Raji (cell line): ENCODE measurements at regions not wholly inside any gene's neighbourhood (a gene's known extent, or its start where the extent isn't known, plus 50 kb on each side); places are given as distances from the start of the nearest gene placed in this dataset.

Source experiments
- POLR2A ChIP-seq: IDR thresholded peaks from 2 replicates; pipeline ENCODE4 v1.6.1; 2011; ENCODE audit warnings: low read depth, low read length, control low read depth; ENCODE audit not compliant: insufficient read depth

GRCh38 chr3:40999682-41000081, 199.6 kb upstream of the CTNNB1 start:
- no peak for TF ChIP-seq POLR2A

GRCh38 chr3:41000471-41000870, 198.8 kb upstream of the CTNNB1 start:
- TF ChIP-seq POLR2A = no peak

- no peak for TF ChIP-seq POLR2A
These were observed 197.7 kb upstream of the CTNNB1 start for GRCh38 chr3:41001556-41001955.

- TF ChIP-seq POLR2A = no peak
These were observed 197.2 kb upstream of the CTNNB1 start for GRCh38 chr3:41002104-41002503.

- no peak for TF ChIP-seq POLR2A
These were observed 191.9 kb upstream of the CTNNB1 start for GRCh38 chr3:41007399-41007798.

- TF ChIP-seq POLR2A = no peak
These were observed 187.5 kb upstream of the CTNNB1 start for GRCh38 chr3:41011854-41012253.

- TF ChIP-seq POLR2A = no peak
These were observed 180.4 kb upstream of the CTNNB1 start for GRCh38 chr3:41018855-41019254.

- no peak for TF ChIP-seq POLR2A
These were observed 175.1 kb upstream of the CTNNB1 start for GRCh38 chr3:41024031-41024836.

GRCh38 chr3:41026394-41027177, 172.7 kb upstream of the CTNNB1 start:
- TF ChIP-seq POLR2A = no peak

DNA sequence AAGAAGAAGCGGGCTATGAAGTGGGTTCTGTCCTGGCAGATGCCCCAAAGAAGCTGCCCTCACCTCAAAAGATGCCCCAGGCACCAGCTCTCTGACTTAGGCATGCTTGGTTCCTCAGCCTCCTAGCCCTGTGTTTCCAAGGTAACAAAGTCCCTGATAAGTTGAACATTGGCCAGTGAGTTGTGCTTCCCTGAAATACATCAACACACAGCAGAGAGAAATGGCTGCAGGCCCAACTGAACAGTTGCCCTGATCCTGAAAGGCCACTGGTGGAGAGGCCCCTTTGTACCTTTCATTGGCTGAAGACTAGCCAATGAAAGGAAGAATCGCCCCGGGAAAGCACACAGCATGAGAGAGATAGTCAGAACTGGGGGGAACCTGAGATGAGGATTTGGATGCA, 169.9 kb upstream of the CTNNB1 start:
- TF ChIP-seq POLR2A = no peak

DNA sequence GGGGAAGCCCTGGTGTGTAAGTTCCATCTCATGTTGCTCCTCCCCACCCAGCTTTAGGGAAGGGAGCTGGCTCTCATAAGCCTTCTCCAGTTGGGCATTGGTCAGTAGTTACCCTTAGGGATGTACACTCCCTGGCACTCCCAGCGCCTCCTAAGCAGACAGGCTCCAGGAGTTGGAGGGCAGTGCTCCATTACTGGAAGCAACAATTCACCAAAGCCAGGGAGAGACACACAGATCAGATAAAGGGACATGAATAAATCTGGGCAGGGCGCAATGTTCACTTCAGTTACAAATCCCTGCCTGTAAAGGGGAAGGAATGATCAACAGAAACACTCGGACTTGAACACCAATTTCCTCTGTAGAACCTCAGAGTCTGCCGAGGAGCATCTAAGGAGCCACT, 169.1 kb upstream of the CTNNB1 start:
- no peak for TF ChIP-seq POLR2A

DNA sequence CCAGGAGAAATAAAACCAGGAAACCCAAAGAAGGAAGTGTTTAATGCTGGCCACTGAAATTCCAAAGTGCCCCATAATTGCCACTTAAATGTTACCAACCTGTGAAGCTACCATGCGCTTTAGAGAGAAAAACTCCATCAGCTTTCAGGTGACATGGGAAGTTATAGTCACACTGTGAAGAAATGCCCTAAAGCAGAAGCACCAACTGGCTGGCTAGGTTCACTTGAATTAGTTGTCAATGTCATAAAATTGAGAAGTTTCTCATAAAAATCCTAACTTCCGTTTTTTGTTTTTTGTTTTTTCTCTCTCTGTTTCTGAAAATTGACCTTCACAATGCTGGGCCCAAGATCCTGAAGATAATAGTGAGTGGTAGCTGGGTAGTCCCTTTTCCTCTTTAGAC, 167.9 kb upstream of the CTNNB1 start:
- no peak for TF ChIP-seq POLR2A

DNA sequence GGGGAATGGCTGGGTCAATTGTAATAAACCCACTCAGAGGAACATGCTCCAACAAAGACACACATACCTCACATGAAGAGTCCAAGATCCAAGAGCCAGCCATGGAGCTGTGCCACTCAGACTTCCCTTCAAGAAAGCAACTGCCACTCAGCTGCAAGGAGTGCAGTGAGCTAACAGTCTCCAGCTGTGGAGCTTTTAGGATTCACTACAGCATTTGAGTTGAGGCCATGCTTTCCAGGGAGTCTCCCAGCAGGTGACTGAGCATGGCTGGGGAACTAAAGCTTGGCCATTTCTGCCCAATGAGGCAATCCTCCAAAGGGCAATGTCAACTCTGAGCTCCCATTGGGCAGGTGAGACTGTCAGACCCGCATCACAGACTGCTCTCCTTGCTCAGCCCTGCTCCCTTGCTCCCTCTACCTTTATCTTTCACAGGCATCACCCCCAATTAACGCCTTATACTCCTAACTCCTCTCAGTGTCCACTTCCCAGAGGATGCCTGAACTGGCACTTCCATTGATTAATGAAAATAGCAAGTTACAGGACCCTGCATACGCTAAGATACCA, 165.3 kb upstream of the CTNNB1 start:
- no peak for TF ChIP-seq POLR2A

DNA sequence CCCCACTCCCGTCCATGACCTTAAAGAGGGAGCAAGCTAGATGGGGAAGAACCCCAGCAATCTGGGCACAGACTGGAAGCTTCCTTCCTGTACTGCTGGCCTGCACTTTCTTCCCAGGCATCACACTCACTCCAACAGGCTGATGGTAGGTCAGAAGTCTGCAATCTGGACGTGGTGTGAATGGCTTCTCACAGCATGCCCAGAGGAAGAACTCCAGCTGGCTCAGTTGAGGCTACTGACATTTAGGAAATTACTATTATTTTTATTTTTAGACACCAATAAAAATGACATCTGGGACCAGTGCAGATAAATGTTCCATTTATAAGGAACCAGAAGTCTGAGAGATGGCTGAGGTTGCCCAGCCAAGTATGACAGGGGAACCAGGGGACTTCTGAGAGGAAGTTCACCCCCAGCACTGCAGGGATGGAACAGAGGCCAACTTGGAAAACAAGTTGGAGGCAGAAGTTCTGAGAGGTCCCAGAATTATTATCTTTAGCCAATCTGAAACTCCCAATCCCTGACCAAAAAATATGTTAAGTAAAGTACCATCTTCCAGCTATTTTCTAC, 163.8 kb upstream of the CTNNB1 start:
- no peak for TF ChIP-seq POLR2A

DNA sequence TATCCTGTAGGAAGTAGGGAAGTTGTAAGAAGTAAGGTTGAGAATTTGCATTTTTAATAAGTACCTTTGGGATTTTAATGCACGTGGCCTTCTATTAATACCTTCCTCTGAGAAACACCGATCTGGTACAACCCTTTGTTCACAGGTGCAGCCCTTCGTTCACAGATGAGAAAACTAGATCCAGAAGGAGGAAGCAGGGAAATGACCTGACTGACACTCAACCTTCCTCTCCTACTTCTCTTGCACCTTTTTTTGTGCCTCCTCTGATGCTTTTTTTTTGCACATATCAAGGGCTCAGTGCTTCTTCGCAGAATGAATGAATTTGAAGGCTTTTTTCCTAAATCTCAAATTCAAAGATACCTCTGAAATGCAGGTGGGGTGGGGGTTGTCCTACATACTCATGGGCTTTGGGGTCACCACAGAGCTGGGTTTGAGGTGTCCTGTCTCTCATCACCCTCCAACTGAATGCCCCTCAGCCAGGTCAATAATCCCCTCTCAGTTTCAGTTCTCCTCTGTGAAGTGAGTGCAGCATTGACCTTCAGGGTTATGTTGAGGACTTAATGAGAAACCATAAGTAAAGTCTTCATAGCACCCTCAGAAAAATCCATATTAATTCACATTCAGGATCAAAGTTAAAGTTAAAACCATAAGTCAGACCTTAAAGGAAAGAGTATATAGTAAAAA, 161.5 kb upstream of the CTNNB1 start:
- TF ChIP-seq POLR2A = no peak
